Endothelial cell of umbilical vein (primary cell): ENCODE measurements at regions not wholly inside any gene's neighbourhood (a gene's known extent, or its start where the extent isn't known, plus 50 kb on each side); places are given as distances from the start of the nearest gene placed in this dataset.

Source experiments
- CTCF ChIP-seq, 2 donors: IDR thresholded peaks; 1 replicate in 1 of 2; 2 replicates in 1 of 2; pipeline ENCODE4 v1.5.1; 2011; ENCODE audit warnings: low read length in 2 of 2, mild to moderate bottlenecking in 2 of 2, moderate library complexity in 2 of 2, control low read depth in 1 of 2, inconsistent platforms in 1 of 2, low read depth in 1 of 2; ENCODE audit not compliant: insufficient read depth in 1 of 2; ENCODE audit errors: extremely low read depth in 1 of 2
- EZH2 ChIP-seq: IDR thresholded peaks from 2 replicates; pipeline ENCODE4 v1.6.1; 2012; ENCODE audit warnings: borderline replicate concordance, low read depth, mild to moderate bottlenecking, moderate library complexity, low read length, inconsistent platforms; ENCODE audit not compliant: severe bottlenecking
- FOS ChIP-seq: IDR thresholded peaks from 2 replicates; pipeline ENCODE4 v1.6.1; 2011; ENCODE audit warnings: mild to moderate bottlenecking, low read length, moderate library complexity, borderline replicate concordance; ENCODE audit not compliant: insufficient read depth
- JUN ChIP-seq: IDR thresholded peaks from 2 replicates; pipeline ENCODE4 v1.6.1; 2011; ENCODE audit warnings: borderline replicate concordance, low read depth; ENCODE audit not compliant: insufficient read length, insufficient read depth
- MAX ChIP-seq: IDR thresholded peaks from 2 replicates; pipeline ENCODE4 v1.6.1; 2011; ENCODE audit not compliant: insufficient read depth, insufficient read length
- MYC ChIP-seq: IDR thresholded peaks from one replicate; pipeline ENCODE4 v1.6.1; 2011; ENCODE audit warnings: mild to moderate bottlenecking, low read depth, low read length
- POLR2A ChIP-seq: IDR thresholded peaks from 2 replicates; pipeline ENCODE4 v1.6.1; 2012; ENCODE audit warnings: low read depth, mild to moderate bottlenecking, control low read depth, low read length
- POLR2AphosphoS5 ChIP-seq: IDR thresholded peaks from 2 replicates; pipeline ENCODE4 v1.6.1; 2012; ENCODE audit warnings: low read depth, mild to moderate bottlenecking, control low read depth, low read length, moderate library complexity; ENCODE audit not compliant: insufficient read depth

GRCh38 chr2:23124214-23124750 lies 260.7 kb upstream of the KLHL29 start:
- no peak for TF ChIP-seq POLR2AphosphoS5
- TF ChIP-seq CTCF (IDR thresholded peaks at IDR 0.05; ENCODE audit: extremely low read depth in 1 of 2, insufficient read depth in 1 of 2, low read depth in 1 of 2, low read length in 2 of 2): no peak
- no peak for TF ChIP-seq MAX
- no peak for TF ChIP-seq POLR2A
- no peak for TF ChIP-seq EZH2
- no peak for TF ChIP-seq JUN
- no peak for TF ChIP-seq MYC
- TF ChIP-seq FOS: no peak
